NCI-H526 (cell line): ENCODE measurements at regions not wholly inside any gene's neighbourhood (a gene's known extent, or its start where the extent isn't known, plus 50 kb on each side); places are given as distances from the start of the nearest gene placed in this dataset.

Source experiments
- DNase-seq, 2 experiments: peaks; one replicate each; lab custom pipeline; 2025; lab: John Stamatoyannopoulos, UW

DNA sequence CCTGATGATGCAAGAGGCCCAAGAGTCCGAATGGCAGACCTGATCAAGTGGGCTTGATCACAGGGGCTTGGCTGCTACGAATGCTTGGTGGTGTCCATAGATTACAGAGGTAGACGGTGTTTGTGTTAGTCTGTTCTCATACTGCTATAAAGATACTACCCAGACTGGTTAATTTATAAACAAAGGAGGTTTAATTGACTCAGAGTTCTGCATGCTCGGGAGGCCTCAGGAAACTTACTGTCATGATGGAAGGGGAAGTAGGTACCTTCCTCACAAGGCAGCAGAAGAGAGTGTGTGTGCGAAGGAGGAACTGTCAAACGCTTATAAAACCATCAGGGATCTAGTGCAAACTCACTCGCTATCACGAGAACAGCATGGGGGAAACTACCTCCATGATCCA is 268.9 kb upstream of the KLF6 start:
- DNase-seq = no peak

GRCh38 chr10:4051641-4052151 is 266.7 kb upstream of the KLF6 start:
- DNase-seq = no peak

DNA sequence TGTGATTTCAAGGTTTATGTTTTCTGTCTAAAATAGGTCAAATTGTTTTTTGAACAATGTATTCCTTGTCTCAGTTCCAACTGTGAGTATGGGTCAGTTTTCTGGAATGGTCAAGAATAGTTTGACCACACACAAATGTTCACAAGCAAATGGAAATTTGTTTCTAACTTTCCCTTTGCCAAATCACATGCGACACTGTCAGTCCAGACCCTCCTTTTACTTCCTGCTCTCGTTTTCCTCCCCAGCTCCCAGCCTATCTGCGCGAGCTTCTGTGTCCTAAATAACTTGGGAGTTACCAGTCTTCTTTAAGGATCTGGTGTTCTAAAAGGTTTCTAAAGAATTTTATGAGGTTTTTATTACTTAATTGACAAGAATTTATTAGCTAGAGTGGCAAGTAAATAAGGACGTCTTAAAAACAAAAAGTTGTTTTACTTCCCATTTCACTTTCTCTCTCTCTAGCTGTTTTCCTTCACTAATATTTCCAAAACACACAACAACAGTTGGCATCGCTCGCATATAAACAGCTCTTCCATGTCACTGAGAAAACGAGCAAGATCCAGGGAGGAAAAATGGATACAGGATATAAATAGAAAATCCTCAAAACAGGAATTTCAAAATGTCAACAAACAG is 266.1 kb upstream of the KLF6 start:
- DNase-seq = no peak

GRCh38 chr10:4050061-4050460 is 265.1 kb upstream of the KLF6 start:
- DNase-seq = no peak

DNA sequence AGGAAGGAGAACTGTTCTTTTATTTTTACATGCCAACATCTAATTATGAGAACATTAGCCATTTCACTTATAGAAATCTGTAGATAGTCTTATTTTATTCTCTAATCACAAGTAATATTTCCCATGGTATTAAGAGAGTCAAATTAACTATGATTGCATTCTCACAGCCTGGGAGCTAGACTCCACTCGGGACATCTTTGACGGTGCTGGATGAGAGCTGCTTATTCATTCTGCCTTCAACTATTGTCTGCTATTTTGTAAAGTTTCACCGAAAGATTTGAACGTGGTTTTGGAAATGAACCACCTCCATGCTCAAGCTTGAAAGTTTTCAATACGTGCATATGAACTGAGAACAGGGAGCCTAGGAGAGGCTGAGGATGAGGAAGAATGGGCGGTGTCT is 264.3 kb upstream of the KLF6 start:
- no peak for DNase-seq

DNA sequence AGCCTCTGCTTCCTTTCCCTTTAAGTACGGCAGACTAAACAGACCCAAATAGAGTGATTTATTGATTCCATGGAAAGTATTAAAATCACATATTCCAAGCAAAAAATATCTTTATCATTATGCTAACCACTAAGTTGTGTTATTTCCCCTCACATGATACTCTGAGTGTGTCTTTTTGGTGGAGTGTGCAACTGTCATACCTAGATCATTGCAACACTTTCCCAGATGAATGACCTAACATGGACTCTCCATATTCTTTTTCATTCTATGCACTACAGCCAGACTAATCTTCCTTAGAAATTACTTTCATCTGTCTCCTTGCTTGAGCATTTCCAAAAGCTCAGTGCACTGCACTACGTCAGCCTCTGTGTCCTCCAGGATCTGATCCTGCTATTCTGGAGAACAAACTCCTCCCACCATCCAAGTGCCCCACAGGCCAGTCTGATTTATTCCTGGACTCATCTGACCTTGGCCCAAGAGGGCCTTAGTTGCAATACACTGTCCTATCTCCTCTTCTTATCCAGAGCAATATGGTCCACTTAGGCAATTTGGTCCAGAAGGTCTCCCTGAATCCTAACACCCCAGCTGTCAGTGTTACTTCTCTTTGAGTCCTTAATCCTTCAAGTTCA is 263.3 kb upstream of the KLF6 start:
- no peak for DNase-seq

DNA sequence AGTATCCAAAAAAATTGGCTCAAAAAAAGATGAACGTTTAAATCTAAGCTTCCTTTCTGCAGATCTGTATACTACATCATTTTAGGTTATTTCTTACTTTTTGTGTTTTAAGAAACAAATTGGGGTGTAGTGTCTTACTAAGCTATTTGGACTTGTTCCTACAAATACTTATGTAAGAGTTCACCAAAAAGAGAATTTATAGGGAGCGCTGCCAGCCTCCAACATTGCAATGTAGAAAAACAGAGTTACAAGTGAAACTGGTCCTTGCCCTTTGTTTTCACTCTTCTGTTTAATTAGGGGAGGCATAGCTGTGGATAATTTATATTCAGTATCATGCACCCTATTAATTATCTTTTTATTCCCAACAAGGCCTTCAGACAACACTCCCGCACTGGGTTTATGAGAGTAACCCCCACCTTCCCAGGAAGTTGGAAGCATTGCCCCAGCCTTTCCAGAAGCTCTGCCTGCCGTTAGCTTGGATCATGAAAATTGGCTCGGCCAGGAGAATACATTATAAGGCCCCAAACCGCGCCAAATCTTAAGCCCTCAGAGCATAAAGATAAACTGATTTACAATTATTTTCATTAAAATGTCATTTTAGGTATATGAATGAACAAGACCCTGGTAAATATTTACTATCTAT is 261.8 kb upstream of the KLF6 start:
- DNase-seq = no peak

GRCh38 chr10:4046030-4046429 is 261.0 kb upstream of the KLF6 start:
- no peak for DNase-seq

DNA sequence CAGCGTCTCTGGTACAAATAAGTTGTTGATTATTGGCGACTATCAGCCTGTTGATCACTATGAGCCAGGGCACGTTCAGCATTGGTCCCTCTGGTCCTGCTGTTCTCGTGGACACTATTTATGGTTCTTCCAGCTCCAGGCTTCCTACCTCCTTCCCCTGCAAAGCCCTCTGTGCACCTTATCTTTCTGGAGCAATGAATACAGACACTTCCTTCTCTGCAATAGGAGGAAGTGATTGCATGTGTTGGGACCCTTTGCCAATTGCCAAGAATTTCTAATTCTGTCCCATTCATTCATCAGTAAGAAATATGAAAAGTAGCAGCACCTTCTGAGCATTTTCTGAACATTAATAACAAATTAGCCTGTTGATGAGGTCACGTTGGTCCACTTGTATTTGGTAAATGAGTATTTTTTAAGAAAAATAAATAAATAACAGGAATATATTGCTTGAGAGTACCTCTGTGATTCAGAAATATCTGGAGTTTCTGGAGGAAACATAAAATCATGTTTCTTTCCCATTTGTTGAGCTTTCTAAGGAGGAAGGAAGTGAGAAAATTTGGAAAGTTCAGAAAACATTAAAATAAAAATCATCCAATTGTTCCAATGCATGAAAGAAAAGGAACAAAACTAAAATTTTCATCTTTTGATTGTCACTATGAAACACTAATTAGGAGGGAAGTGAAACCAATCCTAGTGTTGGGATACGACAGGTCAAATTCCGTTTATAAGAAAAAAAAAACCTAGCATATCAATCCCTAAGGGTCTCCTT is 259.1 kb upstream of the KLF6 start:
- no peak for DNase-seq

GRCh38 chr10:4041635-4042034 is 256.6 kb upstream of the KLF6 start:
- no peak for DNase-seq

GRCh38 chr10:4038000-4038399 is 253.0 kb upstream of the KLF6 start:
- DNase-seq = no peak

GRCh38 chr10:4035599-4035945 is 250.6 kb upstream of the KLF6 start:
- no peak for DNase-seq

DNA sequence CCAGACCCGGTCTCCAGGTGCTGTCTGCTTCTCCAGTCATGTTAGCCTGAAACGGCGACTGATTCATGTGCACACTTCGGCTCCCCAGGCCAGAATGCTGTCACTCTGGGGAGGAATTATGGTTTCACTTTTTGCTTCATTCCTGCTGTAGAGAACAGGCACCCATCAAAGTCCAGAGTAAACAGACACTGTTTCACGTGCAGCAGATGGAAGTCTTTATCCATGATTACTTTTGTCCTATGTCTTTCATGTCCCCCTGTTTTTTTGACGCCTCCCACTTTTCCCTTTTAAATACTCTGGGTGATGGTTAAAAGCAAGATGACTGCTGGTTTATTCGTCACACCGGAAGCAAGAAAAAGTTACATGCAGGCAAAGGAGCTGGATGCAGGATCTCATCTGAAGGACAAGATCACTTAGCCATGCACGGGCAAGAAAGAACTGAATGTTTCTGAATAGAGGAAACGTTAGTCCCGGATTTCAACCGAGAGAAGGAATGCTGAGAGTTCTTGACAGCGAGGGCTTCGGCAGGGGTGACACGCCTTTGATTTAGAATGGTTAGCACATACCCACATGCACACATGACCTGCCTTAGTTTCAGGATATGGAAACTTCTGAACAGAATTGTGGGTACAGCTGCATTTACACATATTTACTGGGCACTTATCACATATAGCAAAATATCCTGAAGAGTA is 250.0 kb upstream of the KLF6 start:
- DNase-seq = no peak

- DNase-seq = no peak
These were observed 248.4 kb upstream of the KLF6 start for GRCh38 chr10:4033341-4033896.

DNA sequence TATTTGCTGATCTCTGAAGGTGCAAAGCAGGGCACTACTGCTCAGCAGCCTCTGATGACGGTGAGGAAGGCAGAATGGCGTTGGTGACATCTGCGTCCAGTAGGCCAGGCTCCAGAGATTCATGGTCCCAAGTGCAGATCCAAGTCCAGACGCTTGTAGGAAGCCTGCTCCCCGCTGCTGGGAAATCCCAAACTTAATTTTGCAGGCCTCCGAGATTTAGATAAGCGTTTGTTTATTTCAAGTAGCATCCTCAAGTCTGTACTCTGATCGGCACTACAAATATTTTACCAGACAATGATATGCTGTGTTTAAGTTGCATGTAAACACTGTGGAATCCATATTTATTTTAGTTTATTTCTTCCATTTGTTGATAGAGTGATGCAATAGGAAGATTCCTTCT is 244.9 kb upstream of the KLF6 start:
- no peak for DNase-seq

GRCh38 chr10:4028854-4029583 is 244.0 kb upstream of the KLF6 start:
- DNase-seq = no peak

GRCh38 chr10:4028027-4028471 is 243.0 kb upstream of the KLF6 start:
- DNase-seq = no peak

DNA sequence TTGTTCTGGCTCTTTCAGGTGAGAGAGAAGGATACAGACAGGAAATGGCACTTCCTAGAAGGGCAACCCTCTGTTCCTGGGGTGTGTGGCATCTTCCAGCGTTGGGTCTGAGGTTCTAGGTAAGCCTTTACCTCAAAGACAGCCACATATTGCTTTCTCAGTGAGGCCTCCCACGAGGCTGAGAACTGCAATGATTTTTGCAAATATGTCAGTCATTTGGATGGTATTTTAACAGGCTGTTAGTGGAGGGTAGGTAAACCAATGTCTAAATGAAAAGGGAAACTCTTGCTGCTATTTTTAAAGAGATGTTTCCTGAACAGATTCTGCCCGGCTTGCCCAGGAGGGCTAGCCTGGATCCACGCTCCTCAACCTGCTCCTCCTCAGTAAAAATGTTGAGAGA is 240.3 kb upstream of the KLF6 start:
- no peak for DNase-seq

GRCh38 chr10:4024516-4025245 is 239.7 kb upstream of the KLF6 start:
- DNase-seq = no peak

DNA sequence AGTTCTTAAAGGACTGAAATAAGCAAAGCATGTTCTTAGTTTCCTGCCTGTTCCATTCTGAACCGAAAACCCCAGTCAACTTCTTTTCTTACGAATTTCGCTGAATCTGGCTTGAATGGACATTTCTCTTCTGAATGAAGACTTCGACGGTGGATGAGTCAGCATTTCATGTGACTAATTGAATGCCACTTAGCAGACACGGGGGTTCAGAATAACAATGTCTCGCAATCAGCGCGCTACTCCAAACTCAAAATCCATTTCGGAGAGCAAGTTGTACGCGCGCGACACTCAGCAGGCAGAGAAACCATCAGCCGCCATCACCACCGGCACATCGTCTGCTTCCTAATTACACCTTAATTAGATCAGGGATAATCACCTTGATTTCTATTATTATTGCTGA is 239.0 kb upstream of the KLF6 start:
- no peak for DNase-seq
